ENCODE measurements at regions not wholly inside any gene's neighbourhood (a gene's known extent, or its start where the extent isn't known, plus 50 kb on each side); places are given as distances from the start of the nearest gene placed in this dataset.

DNA sequence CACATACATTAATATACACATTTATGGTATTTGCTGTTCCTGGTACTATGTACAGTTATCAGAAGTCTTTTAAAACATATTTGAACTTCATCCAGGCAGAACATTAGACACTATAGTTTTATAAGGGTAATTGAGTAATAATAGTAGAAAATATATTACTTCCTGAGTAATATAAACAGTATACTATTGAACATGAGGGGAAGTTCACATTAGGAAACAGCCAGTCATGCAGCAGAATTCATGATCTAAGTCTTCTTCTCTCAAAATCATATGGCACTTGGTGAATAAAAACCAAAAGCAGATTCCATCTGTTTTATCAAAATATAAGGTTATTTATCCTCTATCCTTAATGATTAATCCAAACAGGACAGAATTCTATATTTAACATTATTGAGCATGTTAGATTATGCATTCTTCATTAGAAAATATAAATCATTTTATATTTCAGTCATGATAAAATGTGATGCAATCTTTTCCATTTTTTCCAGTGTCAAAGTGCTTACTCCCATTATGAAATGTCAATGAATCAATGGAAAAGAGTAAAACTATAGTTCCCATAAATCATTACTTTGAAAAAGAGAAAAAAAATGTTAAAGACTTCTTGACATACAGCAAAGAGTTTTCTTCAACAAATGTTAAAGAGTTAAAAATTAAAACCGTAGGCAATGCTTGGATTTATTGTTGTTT is 584.3 kb upstream of the TUSC1 start:
- TF ChIP-seq POLR2A (IDR thresholded peaks at IDR 0.05) (no peak), CTCF (IDR thresholded peaks at IDR 0.05) (no peak)
